ENCODE measurements at regions not wholly inside any gene's neighbourhood (a gene's known extent, or its start where the extent isn't known, plus 50 kb on each side); places are given as distances from the start of the nearest gene placed in this dataset.
A peak's percentile ranks its signal among the peaks of the same experiment; 100 is the strongest.

GRCh38 chr14:83706231-83706954 lies 1823.6 kb upstream of the FLRT2 start:
- no peak overlapping the region for H2AFZ ChIP-seq (ENCODE audit: low read depth, low read length)
- H3K79me2 ChIP-seq (replicated peaks; ENCODE audit: insufficient read depth, low read length): no peaks in the 10 kb centered on the region
- no peaks in the 10 kb centered on the region for H3K27me3 ChIP-seq (ENCODE audit: insufficient read depth, low read depth, low read length)
- no peaks in the 10 kb centered on the region for H3K9me3 ChIP-seq (ENCODE audit: low read length)
- TF ChIP-seq EP300 (conservative IDR thresholded peaks at IDR 0.05; ENCODE audit: poor library complexity, severe bottlenecking) (peak; percentile 58), REST (IDR thresholded peaks at IDR 0.05; ENCODE audit: borderline replicate concordance) (no peak)
- H3F3A ChIP-seq (ENCODE audit: insufficient read depth, low read length, poor library complexity, severe bottlenecking): no peaks in the 10 kb centered on the region
- H3K4me2 ChIP-seq (ENCODE audit: low read length): no peak overlapping the region
- H3K27ac ChIP-seq (ENCODE audit: low read length): no peak overlapping the region
- no peak overlapping the region for H3K4me3 ChIP-seq (ENCODE audit: low read length)
- H3K9ac ChIP-seq (ENCODE audit: low read length): no peak overlapping the region
- no peaks in the 10 kb centered on the region for H4K20me1 ChIP-seq (ENCODE audit: insufficient read depth)
- H3K36me3 ChIP-seq (ENCODE audit: insufficient read depth, low read length): no peaks in the 10 kb centered on the region
- no peaks in the 10 kb centered on the region for H3K9me2 ChIP-seq (ENCODE audit: insufficient read depth, low read length)

GRCh38 chr14:83707056-83707455 lies 1822.9 kb upstream of the FLRT2 start:
- no peaks in the 10 kb centered on the region for H3K27me3 ChIP-seq (ENCODE audit: insufficient read depth, low read depth, low read length)
- no peak overlapping the region for H3K27ac ChIP-seq (ENCODE audit: low read length)
- no peak overlapping the region for H3K4me2 ChIP-seq (ENCODE audit: low read length)
- no peak overlapping the region for H2AFZ ChIP-seq (ENCODE audit: low read depth, low read length)
- no peaks in the 10 kb centered on the region for H4K20me1 ChIP-seq (ENCODE audit: insufficient read depth)
- no peak for TF ChIP-seq POLR2AphosphoS5 (IDR thresholded peaks at IDR 0.05)
- TF ChIP-seq REST (IDR thresholded peaks at IDR 0.05; ENCODE audit: borderline replicate concordance): no peak
- no peak for TF ChIP-seq SMC3 (conservative IDR thresholded peaks at IDR 0.05; ENCODE audit: poor library complexity)
- no peak for TF ChIP-seq TAF1 (IDR thresholded peaks at IDR 0.05; ENCODE audit: low read depth)
- no peak for TF ChIP-seq EP300 (conservative IDR thresholded peaks at IDR 0.05; ENCODE audit: poor library complexity, severe bottlenecking)
- no peak for TF ChIP-seq EZH2 (IDR thresholded peaks at IDR 0.05; ENCODE audit: borderline replicate concordance, insufficient read depth, low read length, poor library complexity, severe bottlenecking)
- H3K9ac ChIP-seq (ENCODE audit: low read length): no peak overlapping the region
- no peaks in the 10 kb centered on the region for H3K9me2 ChIP-seq (ENCODE audit: insufficient read depth, low read length)
- H3K9me3 ChIP-seq (ENCODE audit: low read length): no peaks in the 10 kb centered on the region
- H3F3A ChIP-seq (ENCODE audit: insufficient read depth, low read length, poor library complexity, severe bottlenecking): no peaks in the 10 kb centered on the region
- H3K36me3 ChIP-seq (ENCODE audit: insufficient read depth, low read length): no peaks in the 10 kb centered on the region
- H3K79me2 ChIP-seq (replicated peaks; ENCODE audit: insufficient read depth, low read length): no peaks in the 10 kb centered on the region
- H3K4me3 ChIP-seq (ENCODE audit: low read length): no peak overlapping the region
